CD14-positive monocyte (primary cell): ENCODE measurements at regions not wholly inside any gene's neighbourhood (a gene's known extent, or its start where the extent isn't known, plus 50 kb on each side); places are given as distances from the start of the nearest gene placed in this dataset.

Experiments
- DNase-seq, 3 donors: peaks; one replicate each; pipeline ENCODE4 v3.0.0-alpha.2; 2011 to 2022
- H2AFZ ChIP-seq: 2 replicates; pipeline ENCODE4 v1.6.0; 2012; ENCODE audit warnings: mild to moderate bottlenecking, low read depth, low read length, inconsistent platforms; ENCODE audit not compliant: insufficient read depth, poor library complexity, severe bottlenecking
- H3K27ac ChIP-seq, 2 donors: 1 replicate in 1 of 2; 2 replicates in 1 of 2; pipeline ENCODE4 v1.5.1; 2012 to 2013; ENCODE audit warnings: low read length in 2 of 2, control low read depth in 1 of 2, inconsistent platforms in 1 of 2, low read depth in 1 of 2, mild to moderate bottlenecking in 1 of 2
- H3K27me3 ChIP-seq, 2 donors: one replicate each; pipeline versions ENCODE4 v1.6.0 to v1.6.1; 2011 to 2013; ENCODE audit warnings: low read length in 2 of 2; ENCODE audit not compliant: control insufficient read depth in 2 of 2, insufficient read depth in 2 of 2
- H3K36me3 ChIP-seq, 2 donors: replicated peaks in 1 of 2; 1 replicate in 1 of 2; 2 replicates in 1 of 2; pipeline versions ENCODE4 v1.5.1 to v1.6.1; 2012 to 2013; ENCODE audit warnings: low read length in 2 of 2, control low read depth in 1 of 2, inconsistent platforms in 1 of 2, mild to moderate bottlenecking in 1 of 2; ENCODE audit not compliant: insufficient read depth in 2 of 2, control insufficient read depth in 1 of 2
- H3K4me1 ChIP-seq, 2 donors: 1 replicate in 1 of 2; 2 replicates in 1 of 2; pipeline versions ENCODE4 v1.5.1 to v1.6.1; 2012 to 2013; ENCODE audit warnings: low read length in 2 of 2, control low read depth in 1 of 2, inconsistent platforms in 1 of 2, mild to moderate bottlenecking in 1 of 2, moderate library complexity in 1 of 2; ENCODE audit not compliant: insufficient read depth in 2 of 2, control insufficient read depth in 1 of 2
- H3K4me2 ChIP-seq: replicated peaks from 2 replicates; pipeline ENCODE3; 2012; ENCODE audit warnings: low read length, moderate library complexity, mild to moderate bottlenecking; ENCODE audit not compliant: poor library complexity, severe bottlenecking; ENCODE audit errors: extremely low read depth
- H3K4me3 ChIP-seq, 3 experiments: fragments of 200-600 bp in 1 of 3; sonication (generic) in 1 of 3; replicated peaks in 1 of 3; 1 replicate in 2 of 3; 2 replicates in 1 of 3; pipeline ENCODE4 v1.5.1; 2011 to 2013; ENCODE audit warnings: low read length in 3 of 3, mild to moderate bottlenecking in 3 of 3, control low read depth in 2 of 3, low read depth in 2 of 3, inconsistent platforms in 1 of 3, moderate library complexity in 1 of 3
- H3K79me2 ChIP-seq: 2 replicates; pipeline ENCODE4 v1.6.0; 2012; ENCODE audit warnings: mild to moderate bottlenecking, control low read depth, inconsistent platforms, low read length, moderate library complexity; ENCODE audit not compliant: insufficient read depth
- H3K9ac ChIP-seq: 2 replicates; pipeline ENCODE4 v1.6.0; 2017; ENCODE audit warnings: low read length, mild to moderate bottlenecking; ENCODE audit not compliant: insufficient read depth, poor library complexity, severe bottlenecking
- H3K9me3 ChIP-seq, 2 donors: replicated peaks in 1 of 2; 1 replicate in 1 of 2; 2 replicates in 1 of 2; pipeline versions ENCODE4 v1.5.1 to v1.6.1; 2012 to 2013; ENCODE audit warnings: low read length in 2 of 2, control low read depth in 1 of 2; ENCODE audit not compliant: control insufficient read depth in 1 of 2, insufficient read depth in 1 of 2
- H4K20me1 ChIP-seq: 2 replicates; pipeline ENCODE4 v1.6.0; 2012; ENCODE audit warnings: mild to moderate bottlenecking, low read length, control low read depth, moderate library complexity; ENCODE audit not compliant: insufficient read depth
- H3K27ac Mint-ChIP-seq, 7 donors: one replicate each; pipeline ENCODE4 v1.8.0; 2020; ENCODE audit warnings: mild to moderate bottlenecking in 7 of 7, mixed read lengths in 7 of 7, moderate library complexity in 6 of 7, inconsistent platforms in 2 of 7
- H3K27me3 Mint-ChIP-seq, 3 donors: one replicate each; pipeline ENCODE4 v1.8.0; 2021 to 2022; ENCODE audit warnings: low read depth in 3 of 3, mild to moderate bottlenecking in 3 of 3, mixed read lengths in 3 of 3, moderate library complexity in 3 of 3, inconsistent platforms in 1 of 3
- H3K36me3 Mint-ChIP-seq, 2 donors: one replicate each; pipeline ENCODE4 v1.8.0; 2020; ENCODE audit warnings: mixed read lengths in 2 of 2, inconsistent platforms in 1 of 2, mild to moderate bottlenecking in 1 of 2
- H3K4me1 Mint-ChIP-seq: one replicate; pipeline ENCODE4 v1.8.0; 2020; ENCODE audit warnings: mild to moderate bottlenecking, mixed read lengths
- H3K4me3 Mint-ChIP-seq, 2 donors: one replicate each; pipeline ENCODE4 v1.8.0; 2020; ENCODE audit warnings: mild to moderate bottlenecking in 2 of 2, mixed read lengths in 2 of 2, moderate library complexity in 1 of 2
- H3K9me3 Mint-ChIP-seq, 7 donors: one replicate each; pipeline ENCODE4 v1.8.0; 2020 to 2022; ENCODE audit warnings: mixed read lengths in 7 of 7, mild to moderate bottlenecking in 6 of 7, moderate library complexity in 6 of 7, inconsistent platforms in 2 of 7
- CTCF ChIP-seq: fragments of 200-600 bp; IDR thresholded peaks from one replicate; pipeline ENCODE4 v1.8.0; 2022; ENCODE audit warnings: antibody characterized with exemption, mild to moderate bottlenecking
- WGBS: methylation state at CpG from one replicate; pipeline ENCODE4 v1.1.5; 2013; ENCODE audit warnings: missing lambda C conversion rate; ENCODE audit not compliant: insufficient coverage; 5-methylcytosine and 5-hydroxymethylcytosine counted together
- intact Hi-C, 2 donors: fragments of 100-400 bp; cut with micrococcal nuclease; formaldehyde crosslinking; loops; one replicate each; pipeline versions ENCODE4 v1.15.0 to v1.15.1; 2023

- Mint-ChIP-seq H3K27me3 (no peaks in the 10 kb centered on the region), H3K36me3 (no peaks in the 10 kb centered on the region), H3K4me3 (no peak overlapping the region), H3K4me1 (no peaks in the 10 kb centered on the region), H3K9me3 (peaks cover 0 to 3% (median 0%) of the 10 kb centered on the region in 7 donors), H3K27ac (no peak overlapping the region)
- Histone ChIP-seq H3K27ac (no peak overlapping the region), H3K4me3 (no peak overlapping the region), H3K4me2 (no peak overlapping the region), H3K4me1 (no peaks in the 10 kb centered on the region), H3K79me2 (no peaks in the 10 kb centered on the region), H4K20me1 (no peaks in the 10 kb centered on the region), H3K9ac (no peak overlapping the region), H3K36me3 (no peaks in the 10 kb centered on the region), H2AFZ (no peak overlapping the region), H3K27me3 (no peaks in the 10 kb centered on the region), H3K9me3 (no peaks in the 10 kb centered on the region)
- intact Hi-C loops = no loop called here
- TF ChIP-seq CTCF = no peak
- no peak for DNase-seq
Observed at GRCh38 chr2:225865468-225865867, 466.0 kb downstream of the NYAP2 start.

DNA sequence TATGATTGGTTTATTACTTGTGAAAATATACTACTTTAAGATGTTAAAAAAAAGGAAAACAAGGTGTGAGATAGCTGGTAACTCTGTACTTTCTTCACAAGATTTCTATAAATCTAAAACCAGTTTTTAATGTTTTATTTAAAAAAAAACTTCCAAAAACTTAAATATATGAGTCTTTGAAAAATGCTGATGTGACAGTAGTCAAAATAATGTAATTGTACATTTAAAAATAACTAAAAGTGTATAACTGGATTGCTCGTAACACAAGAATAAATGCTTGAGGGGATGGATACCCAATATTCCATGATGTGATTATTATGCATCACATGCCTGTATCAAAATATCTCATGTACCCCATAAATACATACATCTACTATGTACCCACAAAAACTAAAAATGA, 464.9 kb downstream of the NYAP2 start:
- no peak overlapping the region for H3K4me2 ChIP-seq
- TF ChIP-seq CTCF = no peak
- H3K27me3 ChIP-seq = no peaks in the 10 kb centered on the region
- intact Hi-C loops = no loop called here
- no peak overlapping the region for H2AFZ ChIP-seq
- H3K36me3 ChIP-seq = no peaks in the 10 kb centered on the region
- no CpG with 5 or more reads among the region's 1 CpG for WGBS
- H3K9me3 Mint-ChIP-seq = peaks cover 0 to 3% (median 0%) of the 10 kb centered on the region in 7 donors
- no peaks in the 10 kb centered on the region for H3K27me3 Mint-ChIP-seq
- no peaks in the 10 kb centered on the region for H3K36me3 Mint-ChIP-seq
- H3K27ac ChIP-seq = no peak overlapping the region
- H3K4me3 Mint-ChIP-seq = no peak overlapping the region
- no peaks in the 10 kb centered on the region for H3K79me2 ChIP-seq
- DNase-seq = no peak
- H3K4me3 ChIP-seq = no peak overlapping the region
- H3K9ac ChIP-seq = no peak overlapping the region
- H3K9me3 ChIP-seq = no peaks in the 10 kb centered on the region
- no peak overlapping the region for H3K27ac Mint-ChIP-seq
- no peaks in the 10 kb centered on the region for H4K20me1 ChIP-seq
- H3K4me1 ChIP-seq = no peaks in the 10 kb centered on the region
- no peaks in the 10 kb centered on the region for H3K4me1 Mint-ChIP-seq
